Neural crest cell (in vitro differentiated cells): ENCODE measurements at regions not wholly inside any gene's neighbourhood (a gene's known extent, or its start where the extent isn't known, plus 50 kb on each side); places are given as distances from the start of the nearest gene placed in this dataset.

Experiments used
- DNase-seq: peaks from one replicate; pipeline ENCODE4 v3.0.0; 2021; ENCODE audit warnings: low read depth, mixed read lengths, low spot score
- H3K27ac Mint-ChIP-seq: one replicate; pipeline ENCODE4 v1.8.0; 2021; ENCODE audit warnings: mild to moderate bottlenecking, mixed read lengths; ENCODE audit not compliant: unreplicated experiment
- H3K27me3 Mint-ChIP-seq: 2 replicates; pipeline ENCODE4 v1.8.0; 2021; ENCODE audit warnings: low read depth, mild to moderate bottlenecking, mixed read lengths
- H3K36me3 Mint-ChIP-seq: 2 replicates; pipeline ENCODE4 v1.8.0; 2021; ENCODE audit warnings: low read depth, mild to moderate bottlenecking, mixed read lengths
- H3K4me1 Mint-ChIP-seq: 2 replicates; pipeline ENCODE4 v1.8.0; 2021; ENCODE audit warnings: mixed read lengths
- H3K4me3 Mint-ChIP-seq: one replicate; pipeline ENCODE4 v1.8.0; 2021; ENCODE audit warnings: mild to moderate bottlenecking, mixed read lengths
- H3K9me3 Mint-ChIP-seq: 2 replicates; pipeline ENCODE4 v1.8.0; 2021; ENCODE audit warnings: mixed read lengths
- TF ChIP-seq, protein P1 (sequence below): fragments of 200-600 bp; sonication (generic); conservative IDR thresholded peaks from 2 replicates; pipeline ENCODE4 v1.5.0; 2021; ENCODE audit warnings: antibody characterized with exemption, mild to moderate bottlenecking

DNA sequence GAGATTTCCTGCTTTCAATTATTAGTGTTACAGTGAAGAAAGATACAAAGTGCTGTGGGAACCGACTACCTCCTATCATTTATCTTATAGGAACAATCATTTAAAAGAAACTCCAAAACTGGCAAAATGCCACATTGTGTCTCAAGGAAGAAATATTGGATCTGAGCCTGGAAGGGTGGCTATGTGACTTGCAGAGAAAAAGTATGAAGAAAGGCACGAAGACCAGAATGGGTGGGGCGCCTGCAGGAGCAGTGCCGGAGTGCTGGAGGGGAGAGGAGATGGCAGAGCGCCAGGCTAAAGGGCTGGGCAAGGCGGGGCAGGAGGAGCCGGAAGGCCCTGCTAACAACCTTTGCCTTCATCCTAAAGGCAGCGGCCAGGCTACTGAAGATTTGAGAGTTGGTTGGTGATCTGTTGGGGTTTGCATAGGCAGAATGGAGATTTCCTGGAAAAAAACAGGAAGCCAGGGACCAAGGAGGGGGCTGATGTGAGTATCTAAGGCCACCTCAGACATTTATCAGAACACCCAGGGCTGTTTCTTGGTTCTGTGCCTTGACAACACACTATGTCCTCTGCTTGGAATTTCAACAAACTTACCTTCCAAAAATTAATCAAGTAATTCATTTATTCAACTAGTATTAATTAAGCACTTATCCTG is 125.6 kb downstream of the MAFB start:
- H3K27ac Mint-ChIP-seq: no peak overlapping the region
- H3K4me3 Mint-ChIP-seq: no peak overlapping the region
- TF ChIP-seq, protein P1, sequence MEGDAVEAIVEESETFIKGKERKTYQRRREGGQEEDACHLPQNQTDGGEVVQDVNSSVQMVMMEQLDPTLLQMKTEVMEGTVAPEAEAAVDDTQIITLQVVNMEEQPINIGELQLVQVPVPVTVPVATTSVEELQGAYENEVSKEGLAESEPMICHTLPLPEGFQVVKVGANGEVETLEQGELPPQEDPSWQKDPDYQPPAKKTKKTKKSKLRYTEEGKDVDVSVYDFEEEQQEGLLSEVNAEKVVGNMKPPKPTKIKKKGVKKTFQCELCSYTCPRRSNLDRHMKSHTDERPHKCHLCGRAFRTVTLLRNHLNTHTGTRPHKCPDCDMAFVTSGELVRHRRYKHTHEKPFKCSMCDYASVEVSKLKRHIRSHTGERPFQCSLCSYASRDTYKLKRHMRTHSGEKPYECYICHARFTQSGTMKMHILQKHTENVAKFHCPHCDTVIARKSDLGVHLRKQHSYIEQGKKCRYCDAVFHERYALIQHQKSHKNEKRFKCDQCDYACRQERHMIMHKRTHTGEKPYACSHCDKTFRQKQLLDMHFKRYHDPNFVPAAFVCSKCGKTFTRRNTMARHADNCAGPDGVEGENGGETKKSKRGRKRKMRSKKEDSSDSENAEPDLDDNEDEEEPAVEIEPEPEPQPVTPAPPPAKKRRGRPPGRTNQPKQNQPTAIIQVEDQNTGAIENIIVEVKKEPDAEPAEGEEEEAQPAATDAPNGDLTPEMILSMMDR: no peak
- H3K9me3 Mint-ChIP-seq: no peaks in the 10 kb centered on the region
- H3K36me3 Mint-ChIP-seq: no peaks in the 10 kb centered on the region
- peaks cover 6% of the 10 kb centered on the region for H3K27me3 Mint-ChIP-seq
- DNase-seq: no peak
- no peaks in the 10 kb centered on the region for H3K4me1 Mint-ChIP-seq

DNA sequence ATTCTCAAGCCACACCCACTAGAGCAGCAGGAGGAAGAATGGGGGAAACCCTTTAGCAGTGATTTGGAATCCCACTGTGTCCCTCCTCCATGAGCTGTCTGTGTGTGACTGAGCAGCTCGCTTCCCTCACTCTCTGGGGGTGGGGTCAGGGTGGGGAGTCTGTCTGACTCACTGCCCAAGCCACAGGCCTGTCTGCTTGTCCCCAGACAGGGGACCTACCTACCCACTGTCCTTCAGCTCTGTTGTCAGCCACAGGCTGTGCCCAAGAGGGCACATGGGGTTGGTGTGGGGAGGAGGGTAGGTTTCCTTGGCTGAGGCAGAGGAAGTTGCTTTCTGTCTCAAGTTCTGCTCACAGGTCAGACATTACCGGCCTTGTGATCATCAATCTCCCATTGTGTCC is 127.0 kb downstream of the MAFB start:
- DNase-seq: no peak
- H3K27me3 Mint-ChIP-seq: peaks cover 6% of the 10 kb centered on the region
- H3K4me3 Mint-ChIP-seq: no peak overlapping the region
- H3K27ac Mint-ChIP-seq: no peak overlapping the region
- TF ChIP-seq, protein P1: no peak
- no peaks in the 10 kb centered on the region for H3K36me3 Mint-ChIP-seq
- H3K9me3 Mint-ChIP-seq: no peaks in the 10 kb centered on the region
- H3K4me1 Mint-ChIP-seq: no peaks in the 10 kb centered on the region

DNA sequence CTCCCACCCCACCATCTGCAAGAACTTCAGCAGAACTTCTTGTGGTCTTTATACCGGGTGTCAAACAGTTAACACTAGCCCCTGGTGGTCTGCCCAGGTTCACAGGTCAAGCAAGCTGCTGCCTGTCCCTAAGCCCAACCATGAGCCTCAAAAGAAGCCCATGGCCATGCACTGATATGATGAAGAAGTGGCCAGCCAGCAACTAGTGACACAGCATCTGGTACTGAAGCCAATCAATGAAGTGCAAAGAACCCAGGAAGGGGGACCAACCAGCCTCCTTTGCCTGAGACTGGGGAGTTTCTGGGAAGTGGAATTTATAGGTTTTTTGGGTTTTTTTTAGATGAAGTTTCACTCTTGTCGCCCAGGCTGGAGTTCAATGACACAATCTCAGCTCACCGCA is 127.8 kb downstream of the MAFB start:
- no peak for DNase-seq
- peaks cover 6% of the 10 kb centered on the region for H3K27me3 Mint-ChIP-seq
- no peaks in the 10 kb centered on the region for H3K36me3 Mint-ChIP-seq
- no peak overlapping the region for H3K27ac Mint-ChIP-seq
- H3K4me1 Mint-ChIP-seq: no peaks in the 10 kb centered on the region
- no peak overlapping the region for H3K4me3 Mint-ChIP-seq
- TF ChIP-seq, protein P1: no peak
- no peaks in the 10 kb centered on the region for H3K9me3 Mint-ChIP-seq

DNA sequence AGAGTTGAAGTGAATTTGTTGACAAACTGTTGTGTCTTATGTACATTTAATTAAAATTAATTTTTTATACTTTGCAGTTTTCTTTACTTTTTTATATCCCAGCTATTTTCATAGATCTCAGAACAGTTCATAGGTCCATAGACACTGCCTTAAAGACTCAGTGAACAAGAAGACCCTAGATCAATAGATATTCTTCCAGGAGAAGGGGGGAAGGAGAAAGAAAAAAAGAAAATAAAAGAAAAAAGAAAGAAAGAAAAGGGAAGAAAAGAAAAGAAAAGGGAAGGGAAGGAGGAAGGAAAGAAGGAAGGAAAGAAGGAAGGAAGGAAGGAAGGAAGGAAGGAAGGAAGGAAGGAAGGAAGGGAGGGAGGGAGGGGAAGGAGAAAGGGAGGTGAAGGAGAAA is 130.8 kb downstream of the MAFB start:
- Mint-ChIP-seq H3K27me3 (peaks cover 24% of the 10 kb centered on the region), H3K27ac (no peak overlapping the region), H3K4me3 (no peak overlapping the region), H3K4me1 (no peaks in the 10 kb centered on the region), H3K36me3 (peaks cover 5% of the 10 kb centered on the region), H3K9me3 (peaks cover 9% of the 10 kb centered on the region)
- no peak for DNase-seq
- TF ChIP-seq, protein P1: no peak

DNA sequence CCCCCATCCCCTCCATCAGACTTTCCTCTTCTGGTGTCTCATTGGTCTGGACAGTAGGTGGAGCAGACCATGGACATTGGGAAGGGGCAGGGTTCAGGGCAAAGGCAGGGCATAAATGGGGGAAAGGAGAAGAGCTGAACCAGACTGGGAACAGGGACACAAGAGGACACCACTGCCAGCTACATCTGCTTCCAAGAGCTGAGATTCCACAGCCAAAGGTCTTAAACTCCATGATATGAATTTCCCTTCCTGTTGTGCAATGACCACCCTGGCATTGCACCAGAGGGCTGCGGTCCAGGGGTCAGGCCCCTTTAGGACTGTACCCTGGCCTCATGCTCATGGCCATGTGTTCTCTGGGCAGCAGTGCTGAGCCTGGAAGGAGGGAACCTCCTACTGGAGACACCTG is 137.9 kb downstream of the MAFB start:
- peaks cover 5% of the 10 kb centered on the region for H3K36me3 Mint-ChIP-seq
- H3K4me3 Mint-ChIP-seq: no peak overlapping the region
- H3K9me3 Mint-ChIP-seq: peaks cover 9% of the 10 kb centered on the region
- no peaks in the 10 kb centered on the region for H3K4me1 Mint-ChIP-seq
- no peak for DNase-seq
- peaks cover 24% of the 10 kb centered on the region for H3K27me3 Mint-ChIP-seq
- no peak overlapping the region for H3K27ac Mint-ChIP-seq
- TF ChIP-seq, protein P1: no peak
